SIG-M5 treated with dmso at 0.1 percent for 504 hours (cell line): ENCODE measurements at regions not wholly inside any gene's neighbourhood (a gene's known extent, or its start where the extent isn't known, plus 50 kb on each side); places are given as distances from the start of the nearest gene placed in this dataset.
"Not testable (repeated sequence)": the region's sequence is repeated elsewhere in the genome, so short reads cannot be mapped to it uniquely, and the experiment has no call there.

ENCODE experiments used
- DNase-seq: peaks from one replicate; lab custom pipeline; 2025; ENCODE audit not compliant: unreplicated experiment; lab: John Stamatoyannopoulos, UW

- no peak for DNase-seq
Measured at GRCh38 chr10:100661520-100661919, 83.9 kb upstream of the PAX2 start.

GRCh38 chr10:100662067-100662466, 83.3 kb upstream of the PAX2 start:
- no peak for DNase-seq

GRCh38 chr10:100664316-100665149, 80.8 kb upstream of the PAX2 start:
- DNase-seq = no peak

- not testable (repeated sequence) for DNase-seq
Measured at GRCh38 chr10:100666634-100667033, 78.7 kb upstream of the PAX2 start.

GRCh38 chr10:100669616-100670015, 75.8 kb upstream of the PAX2 start:
- no peak for DNase-seq

- DNase-seq = no peak
Measured at GRCh38 chr10:100670368-100670767, 75.0 kb upstream of the PAX2 start.

GRCh38 chr10:100670828-100671479, 74.4 kb upstream of the PAX2 start:
- no peak for DNase-seq

- DNase-seq = no peak
Measured at GRCh38 chr10:100672199-100672598, 73.2 kb upstream of the PAX2 start.

- DNase-seq = no peak
Measured at GRCh38 chr10:100677290-100677945, 68.0 kb upstream of the PAX2 start.

GRCh38 chr10:100679327-100679726, 66.1 kb upstream of the PAX2 start:
- DNase-seq = no peak

GRCh38 chr10:100683004-100683403, 62.4 kb upstream of the PAX2 start:
- DNase-seq = no peak

- no peak for DNase-seq
Measured at GRCh38 chr10:100683545-100684300, 61.7 kb upstream of the PAX2 start.

GRCh38 chr10:100684688-100685235, 60.6 kb upstream of the PAX2 start:
- DNase-seq = no peak

- DNase-seq = no peak
Measured at GRCh38 chr10:100685331-100685730, 60.1 kb upstream of the PAX2 start.

- no peak for DNase-seq
Measured at GRCh38 chr10:100687143-100688003, 58.0 kb upstream of the PAX2 start.

GRCh38 chr10:100688201-100688600, 57.2 kb upstream of the PAX2 start:
- no peak for DNase-seq

GRCh38 chr10:100693821-100694220, 51.6 kb upstream of the PAX2 start:
- DNase-seq = no peak
